Sigmoid colon (tissue), 6 donors: ENCODE measurements at regions not wholly inside any gene's neighbourhood (a gene's known extent, or its start where the extent isn't known, plus 50 kb on each side); places are given as distances from the start of the nearest gene placed in this dataset.
A peak's percentile ranks its signal among the peaks of the same experiment; 100 is the strongest.

Source experiments
- DNase-seq: peaks from one replicate; pipeline ENCODE4 v3.0.0-alpha.2; 2019
- H3K27ac ChIP-seq, 4 donors: fragments of 200-600 bp; sonication (generic); one replicate each; pipeline ENCODE4 v1.5.1; 2016 to 2019; ENCODE audit warnings: mild to moderate bottlenecking in 1 of 4
- H3K27me3 ChIP-seq, 3 donors: fragments of 200-600 bp; sonication (generic); one replicate each; pipeline ENCODE4 v1.5.1; 2019; ENCODE audit warnings: mild to moderate bottlenecking in 1 of 3
- H3K36me3 ChIP-seq, 4 donors: fragments of 200-600 bp; sonication (generic); one replicate each; pipeline ENCODE4 v1.5.1; 2016 to 2019
- H3K4me1 ChIP-seq, 4 donors: fragments of 200-600 bp; sonication (generic); one replicate each; pipeline ENCODE4 v1.5.1; 2017 to 2019
- H3K4me3 ChIP-seq, 4 donors: fragments of 200-600 bp; sonication (generic); one replicate each; pipeline ENCODE4 v1.5.1; 2017 to 2019; ENCODE audit warnings: mild to moderate bottlenecking in 2 of 4, moderate library complexity in 1 of 4
- H3K9me3 ChIP-seq, 4 donors: fragments of 200-600 bp in 3 of 4; sonication (generic) in 3 of 4; one replicate each; pipeline versions ENCODE4 v1.5.1 to v1.6.1; 2013 to 2019
- EP300 ChIP-seq, 4 donors: sonication (generic); formaldehyde crosslinking; IDR thresholded peaks; one replicate each; pipeline ENCODE4 v1.6.1; 2017; ENCODE audit warnings: antibody characterized with exemption in 4 of 4
- POLR2A ChIP-seq, 2 donors: fragments of 450-650 bp; IDR thresholded peaks; one replicate each; pipeline ENCODE4 v1.6.1; 2016; ENCODE audit warnings: antibody characterized with exemption in 2 of 2, mild to moderate bottlenecking in 2 of 2, moderate library complexity in 2 of 2
- POLR2AphosphoS5 ChIP-seq, 4 donors: sonication (generic); formaldehyde crosslinking; IDR thresholded peaks; one replicate each; pipeline ENCODE4 v1.6.1; 2017; ENCODE audit warnings: antibody characterized with exemption in 4 of 4
- WGBS, 2 donors: extraction: QIAGEN DNeasy Blood & Tissue Kit; methylation state at CpG; one replicate each; pipeline ENCODE4 v1.1.7; 2013; 5-methylcytosine and 5-hydroxymethylcytosine counted together
- intact Hi-C: fragments of 100-400 bp; cut with DNase I; formaldehyde crosslinking; loops from one replicate; pipeline ENCODE4 v1.15.1; 2023
- TF ChIP-seq, protein P1 (sequence below), 4 experiments: fragments of 450-650 bp in 3 of 4; fragments of 200-600 bp in 1 of 4; IDR thresholded peaks; one replicate each; pipeline ENCODE4 v1.5.1; 2016 to 2019; ENCODE audit warnings: antibody characterized with exemption in 4 of 4, mild to moderate bottlenecking in 3 of 4, moderate library complexity in 2 of 4
- donor health status: healthy with polysubstance abuse.
- donor health status: healthy.

GRCh38 chr1:201736707-201737320 lies 92.1 kb upstream of the IPO9 start:
- no peak for DNase-seq
- Histone ChIP-seq H3K9me3 (no peaks in the 10 kb centered on the region), H3K4me1 (peaks cover 0 to 79% (median 58%) of the 10 kb centered on the region in 4 donors), H3K27ac (peak overlapping the region; percentile 54 to 73 (median 66)), H3K27me3 (no peaks in the 10 kb centered on the region), H3K36me3 (no peaks in the 10 kb centered on the region), H3K4me3 (no peak overlapping the region)
- no peak for TF ChIP-seq POLR2A (IDR thresholded peaks at IDR 0.05)
- no peak for TF ChIP-seq POLR2AphosphoS5 (IDR thresholded peaks at IDR 0.05)
- TF ChIP-seq EP300 (IDR thresholded peaks at IDR 0.05): no peak
- TF ChIP-seq, protein P1, sequence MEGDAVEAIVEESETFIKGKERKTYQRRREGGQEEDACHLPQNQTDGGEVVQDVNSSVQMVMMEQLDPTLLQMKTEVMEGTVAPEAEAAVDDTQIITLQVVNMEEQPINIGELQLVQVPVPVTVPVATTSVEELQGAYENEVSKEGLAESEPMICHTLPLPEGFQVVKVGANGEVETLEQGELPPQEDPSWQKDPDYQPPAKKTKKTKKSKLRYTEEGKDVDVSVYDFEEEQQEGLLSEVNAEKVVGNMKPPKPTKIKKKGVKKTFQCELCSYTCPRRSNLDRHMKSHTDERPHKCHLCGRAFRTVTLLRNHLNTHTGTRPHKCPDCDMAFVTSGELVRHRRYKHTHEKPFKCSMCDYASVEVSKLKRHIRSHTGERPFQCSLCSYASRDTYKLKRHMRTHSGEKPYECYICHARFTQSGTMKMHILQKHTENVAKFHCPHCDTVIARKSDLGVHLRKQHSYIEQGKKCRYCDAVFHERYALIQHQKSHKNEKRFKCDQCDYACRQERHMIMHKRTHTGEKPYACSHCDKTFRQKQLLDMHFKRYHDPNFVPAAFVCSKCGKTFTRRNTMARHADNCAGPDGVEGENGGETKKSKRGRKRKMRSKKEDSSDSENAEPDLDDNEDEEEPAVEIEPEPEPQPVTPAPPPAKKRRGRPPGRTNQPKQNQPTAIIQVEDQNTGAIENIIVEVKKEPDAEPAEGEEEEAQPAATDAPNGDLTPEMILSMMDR (IDR thresholded peaks at IDR 0.05): no peak
- WGBS, 2 donors: 58 to 60% methylated on average over 6 of the region's 6 CpGs
- intact Hi-C loops: loop anchor here (5.0 kb wide), 1 partner anchor 35 kb away; no protein-coding TSS in a partner anchor

DNA sequence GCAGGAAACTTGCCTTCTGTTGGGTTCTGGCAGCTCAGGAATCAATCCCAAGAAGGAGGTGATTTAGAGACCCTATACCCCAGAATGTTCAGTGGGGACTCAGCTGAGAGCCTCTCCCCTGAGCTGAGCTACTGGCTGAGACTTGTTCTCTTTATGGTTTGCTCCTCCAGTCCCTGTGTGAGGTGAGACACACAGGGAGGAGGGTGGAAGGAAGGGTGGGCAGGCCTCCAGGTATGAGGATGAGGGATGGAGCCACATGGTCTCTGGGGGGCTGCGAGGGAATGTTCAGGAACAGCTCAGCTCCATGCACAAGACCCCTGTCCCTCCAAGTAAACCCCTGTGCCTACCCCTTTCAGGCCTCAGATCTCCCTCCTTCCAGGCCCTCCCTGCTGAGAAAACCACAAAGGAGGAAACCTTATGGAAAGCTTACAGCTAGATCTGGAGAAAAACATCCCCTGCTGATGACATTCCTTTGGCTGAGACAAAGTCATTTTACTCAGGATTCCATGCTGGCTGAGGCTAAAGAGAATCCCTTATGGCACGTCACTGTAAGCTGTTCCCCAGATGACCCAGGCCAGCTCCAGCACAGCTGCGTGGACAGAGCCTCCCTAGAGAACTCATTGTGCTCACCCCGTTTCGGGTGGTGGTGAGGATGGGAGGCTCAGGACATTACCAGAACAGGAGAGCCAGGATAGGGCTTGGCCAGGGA lies 91.5 kb upstream of the IPO9 start:
- peaks cover 0 to 80% (median 61%) of the 10 kb centered on the region in 4 donors for H3K4me1 ChIP-seq
- H3K27me3 ChIP-seq: no peaks in the 10 kb centered on the region
- WGBS, 2 donors: 68 to 78% methylated on average over 5 of the region's 5 CpGs
- TF ChIP-seq EP300 (IDR thresholded peaks at IDR 0.05) (no peak), POLR2A (IDR thresholded peaks at IDR 0.05) (no peak), POLR2AphosphoS5 (IDR thresholded peaks at IDR 0.05) (peak; percentile 20 to 67 (median 51))
- TF ChIP-seq, protein P1 (IDR thresholded peaks at IDR 0.05): no peak
- no peaks in the 10 kb centered on the region for H3K36me3 ChIP-seq
- H3K4me3 ChIP-seq: no peak overlapping the region
- intact Hi-C loops: loop anchor here (5.0 kb wide), 1 partner anchor 35 kb away; no protein-coding TSS in a partner anchor
- peak overlapping the region; percentile 61 to 73 (median 70) for H3K27ac ChIP-seq
- no peaks in the 10 kb centered on the region for H3K9me3 ChIP-seq
- DNase-seq: peak; percentile 91

- Histone ChIP-seq H3K36me3 (no peaks in the 10 kb centered on the region), H3K27me3 (no peaks in the 10 kb centered on the region), H3K9me3 (no peaks in the 10 kb centered on the region), H3K4me3 (peak overlapping the region; percentile 42 to 62 (median 58)), H3K27ac (peak overlapping the region; percentile 61 to 73 (median 70)), H3K4me1 (peaks cover 0 to 80% (median 61%) of the 10 kb centered on the region in 4 donors)
- 19 to 46% methylated on average over 12 of the region's 12 CpGs for WGBS, 2 donors
- intact Hi-C loops: loop anchor here (5.0 kb wide), 1 partner anchor 33 kb away; no protein-coding TSS in a partner anchor
- TF ChIP-seq EP300 (IDR thresholded peaks at IDR 0.05) (no peak), POLR2A (IDR thresholded peaks at IDR 0.05) (no peak), POLR2AphosphoS5 (IDR thresholded peaks at IDR 0.05) (no peak)
- TF ChIP-seq, protein P1 (IDR thresholded peaks at IDR 0.05): no peak
- no peak for DNase-seq
Measured at GRCh38 chr1:201739080-201739479, 89.9 kb upstream of the IPO9 start.

GRCh38 chr1:201739492-201740085 lies 89.4 kb upstream of the IPO9 start:
- intact Hi-C loops: loop anchor here (5.0 kb wide), 1 partner anchor 33 kb away; no protein-coding TSS in a partner anchor
- Histone ChIP-seq H3K27me3 (no peaks in the 10 kb centered on the region), H3K9me3 (no peaks in the 10 kb centered on the region), H3K36me3 (no peaks in the 10 kb centered on the region), H3K4me1 (peaks cover 0 to 79% (median 61%) of the 10 kb centered on the region in 4 donors), H3K27ac (peak overlapping the region; percentile 61 to 73 (median 70)), H3K4me3 (peak overlapping the region; percentile 42 to 62 (median 58))
- peak; percentile 88 for DNase-seq
- TF ChIP-seq EP300 (IDR thresholded peaks at IDR 0.05): no peak
- TF ChIP-seq, protein P1 (IDR thresholded peaks at IDR 0.05): no peak
- TF ChIP-seq POLR2AphosphoS5 (IDR thresholded peaks at IDR 0.05): no peak
- TF ChIP-seq POLR2A (IDR thresholded peaks at IDR 0.05): no peak
- WGBS, 2 donors: 2 to 3% methylated on average over 38 of the region's 38 CpGs
